ENCODE measurements at regions not wholly inside any gene's neighbourhood (a gene's known extent, or its start where the extent isn't known, plus 50 kb on each side); places are given as distances from the start of the nearest gene placed in this dataset.

DNA sequence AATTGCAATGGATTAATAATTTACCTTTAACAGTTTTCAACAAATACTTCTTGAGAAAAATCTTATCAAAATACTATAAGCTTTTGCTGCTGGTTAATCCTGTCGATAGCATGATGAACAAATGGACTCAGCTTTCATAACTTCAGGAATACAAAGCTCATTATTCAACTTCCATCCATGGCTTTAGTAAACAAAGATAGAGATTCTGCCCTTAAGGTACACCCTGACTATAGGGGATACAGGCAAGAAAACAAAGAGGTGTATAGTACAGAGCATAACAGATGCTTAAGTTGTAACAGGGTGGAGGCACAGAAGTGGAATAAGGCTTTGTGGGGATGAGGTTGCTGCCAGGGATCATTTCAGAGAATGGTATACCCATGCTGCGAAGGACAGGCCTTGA is 57.0 kb upstream of the FOXN2 start:
- no peak for ATAC-seq

DNA sequence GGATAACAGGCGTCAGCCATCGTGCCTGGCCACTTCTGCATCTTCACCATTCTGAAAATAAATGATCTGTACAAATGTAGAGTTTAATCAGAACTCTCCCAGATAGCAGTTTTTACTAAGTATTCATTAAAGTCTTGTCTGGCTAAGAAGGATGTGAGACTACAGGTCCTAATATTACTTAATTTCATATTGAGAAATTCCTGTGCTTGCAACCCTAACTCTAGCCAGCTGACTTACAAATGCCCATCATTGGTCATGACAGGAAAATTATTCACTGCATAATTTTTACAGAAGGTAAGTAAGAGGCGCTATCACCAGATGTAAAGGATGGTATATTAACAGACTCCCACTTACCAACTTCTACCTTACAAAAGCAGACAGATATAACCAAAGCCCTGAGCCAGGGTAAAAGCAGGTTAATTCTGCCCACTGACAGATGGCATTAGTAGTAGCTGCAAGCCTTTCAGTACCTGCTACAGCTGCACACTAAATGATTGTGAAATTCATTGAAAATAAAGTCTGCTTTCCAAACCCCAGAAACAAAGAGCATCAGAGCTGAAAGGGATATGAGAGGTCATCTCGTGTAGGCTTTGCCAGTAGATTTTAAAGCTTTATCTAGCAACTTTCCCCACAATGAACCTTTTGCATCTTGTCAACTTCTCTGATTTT is 55.9 kb upstream of the FOXN2 start:
- Histone ChIP-seq H3K27me3 (ENCODE audit: insufficient read depth) (no peaks in the 10 kb centered on the region), H3K4me3 (no peak overlapping the region), H3K9me2 (ENCODE audit: insufficient read depth) (no peaks in the 10 kb centered on the region), H3K4me2 (no peak overlapping the region), H3K4me1 (ENCODE audit: insufficient read depth) (no peaks in the 10 kb centered on the region), H4K20me1 (replicated peaks; ENCODE audit: insufficient read depth) (no peaks in the 10 kb centered on the region), H2AFZ (no peak overlapping the region), H3K27ac (ENCODE audit: low read depth) (no peak overlapping the region), H3K36me3 (ENCODE audit: insufficient read depth) (no peaks in the 10 kb centered on the region), H3F3A (replicated peaks; ENCODE audit: low read depth) (no peaks in the 10 kb centered on the region), H3K79me2 (replicated peaks; ENCODE audit: insufficient read depth) (no peaks in the 10 kb centered on the region)
- H3K4me3 Mint-ChIP-seq, result no peak overlapping the region
- no peaks in the 10 kb centered on the region for H3K27me3 Mint-ChIP-seq (ENCODE audit: insufficient read depth, low read depth, poor library complexity)
- DNase-seq (ENCODE audit: low spot score) (no peak), ATAC-seq (no peak)
- H3K27ac Mint-ChIP-seq, result no peak overlapping the region
- no peaks in the 10 kb centered on the region for H3K36me3 Mint-ChIP-seq (ENCODE audit: low read depth)
- no peaks in the 10 kb centered on the region for H3K4me1 Mint-ChIP-seq
- H3K9me3 Mint-ChIP-seq, result no peaks in the 10 kb centered on the region
- TF ChIP-seq JUNB (IDR thresholded peaks at IDR 0.05; ENCODE audit: unreplicated experiment) (no peak), EZH2phosphoT487 (IDR thresholded peaks at IDR 0.05; ENCODE audit: unreplicated experiment) (no peak), CREB1 (CRISPR knock-in tag; IDR thresholded peaks at IDR 0.05; ENCODE audit: low read depth) (no peak), ZNF331 (CRISPR knock-in tag; IDR thresholded peaks at IDR 0.05; ENCODE audit: low read depth) (no peak), ZNF114 (CRISPR knock-in tag; IDR thresholded peaks at IDR 0.05) (no peak), ETS1 (IDR thresholded peaks at IDR 0.05) (no peak), NANOG (IDR thresholded peaks at IDR 0.05; ENCODE audit: borderline replicate concordance) (no peak), STAT1 (IDR thresholded peaks at IDR 0.05; ENCODE audit: unreplicated experiment) (no peak), POLR2AphosphoS5 (IDR thresholded peaks at IDR 0.05; ENCODE audit: low read depth) (no peak), EZH2 (IDR thresholded peaks at IDR 0.05; ENCODE audit: low read depth, unreplicated experiment) (no peak)
- TF ChIP-seq, protein P1, sequence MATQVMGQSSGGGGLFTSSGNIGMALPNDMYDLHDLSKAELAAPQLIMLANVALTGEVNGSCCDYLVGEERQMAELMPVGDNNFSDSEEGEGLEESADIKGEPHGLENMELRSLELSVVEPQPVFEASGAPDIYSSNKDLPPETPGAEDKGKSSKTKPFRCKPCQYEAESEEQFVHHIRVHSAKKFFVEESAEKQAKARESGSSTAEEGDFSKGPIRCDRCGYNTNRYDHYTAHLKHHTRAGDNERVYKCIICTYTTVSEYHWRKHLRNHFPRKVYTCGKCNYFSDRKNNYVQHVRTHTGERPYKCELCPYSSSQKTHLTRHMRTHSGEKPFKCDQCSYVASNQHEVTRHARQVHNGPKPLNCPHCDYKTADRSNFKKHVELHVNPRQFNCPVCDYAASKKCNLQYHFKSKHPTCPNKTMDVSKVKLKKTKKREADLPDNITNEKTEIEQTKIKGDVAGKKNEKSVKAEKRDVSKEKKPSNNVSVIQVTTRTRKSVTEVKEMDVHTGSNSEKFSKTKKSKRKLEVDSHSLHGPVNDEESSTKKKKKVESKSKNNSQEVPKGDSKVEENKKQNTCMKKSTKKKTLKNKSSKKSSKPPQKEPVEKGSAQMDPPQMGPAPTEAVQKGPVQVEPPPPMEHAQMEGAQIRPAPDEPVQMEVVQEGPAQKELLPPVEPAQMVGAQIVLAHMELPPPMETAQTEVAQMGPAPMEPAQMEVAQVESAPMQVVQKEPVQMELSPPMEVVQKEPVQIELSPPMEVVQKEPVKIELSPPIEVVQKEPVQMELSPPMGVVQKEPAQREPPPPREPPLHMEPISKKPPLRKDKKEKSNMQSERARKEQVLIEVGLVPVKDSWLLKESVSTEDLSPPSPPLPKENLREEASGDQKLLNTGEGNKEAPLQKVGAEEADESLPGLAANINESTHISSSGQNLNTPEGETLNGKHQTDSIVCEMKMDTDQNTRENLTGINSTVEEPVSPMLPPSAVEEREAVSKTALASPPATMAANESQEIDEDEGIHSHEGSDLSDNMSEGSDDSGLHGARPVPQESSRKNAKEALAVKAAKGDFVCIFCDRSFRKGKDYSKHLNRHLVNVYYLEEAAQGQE (IDR thresholded peaks at IDR 0.05; ENCODE audit: unreplicated experiment), result no peak

More for the DNA sequence above, 57.0 kb upstream of the FOXN2 start:
- no peak overlapping the region for H3K27ac Mint-ChIP-seq
- Histone ChIP-seq H3K4me2 (no peak overlapping the region), H3K27ac (ENCODE audit: low read depth) (no peak overlapping the region), H3K79me2 (replicated peaks; ENCODE audit: insufficient read depth) (no peaks in the 10 kb centered on the region), H2AFZ (peak overlapping the region; percentile 9; the same call in 1 of the 2 replicates), H3K4me3 (no peak overlapping the region), H3K36me3 (ENCODE audit: insufficient read depth) (no peaks in the 10 kb centered on the region), H3K4me1 (ENCODE audit: insufficient read depth) (no peaks in the 10 kb centered on the region), H3K9me2 (ENCODE audit: insufficient read depth) (peaks cover 6% of the 10 kb centered on the region; the same call in 1 of the 2 replicates), H4K20me1 (replicated peaks; ENCODE audit: insufficient read depth) (no peaks in the 10 kb centered on the region), H3K27me3 (ENCODE audit: insufficient read depth) (no peaks in the 10 kb centered on the region), H3F3A (replicated peaks; ENCODE audit: low read depth) (no peaks in the 10 kb centered on the region)
- no peak overlapping the region for H3K4me3 Mint-ChIP-seq
- H3K27me3 Mint-ChIP-seq (ENCODE audit: insufficient read depth, low read depth, poor library complexity), result no peaks in the 10 kb centered on the region
- no peak for TF ChIP-seq EZH2phosphoT487 (IDR thresholded peaks at IDR 0.05; ENCODE audit: unreplicated experiment)
- no peak for TF ChIP-seq STAT1 (IDR thresholded peaks at IDR 0.05; ENCODE audit: unreplicated experiment)
- TF ChIP-seq ETS1 (IDR thresholded peaks at IDR 0.05), result no peak
- no peak for TF ChIP-seq ZNF331 (CRISPR knock-in tag; IDR thresholded peaks at IDR 0.05; ENCODE audit: low read depth)
- H3K36me3 Mint-ChIP-seq (ENCODE audit: low read depth), result no peaks in the 10 kb centered on the region
- no peaks in the 10 kb centered on the region for H3K4me1 Mint-ChIP-seq
- no peak for DNase-seq (ENCODE audit: low spot score)
- H3K9me3 Mint-ChIP-seq, result no peaks in the 10 kb centered on the region

Data from GM23338 (cell line).